A549 (cell line): ENCODE measurements at regions not wholly inside any gene's neighbourhood (a gene's known extent, or its start where the extent isn't known, plus 50 kb on each side); places are given as distances from the start of the nearest gene placed in this dataset.

Experiments
- ATAC-seq, 2 experiments: fragments of 200-7000 bp in 1 of 2; fragments of >200 bp in 1 of 2; cut with Nextera tagmentation in 1 of 2; cut with Tn5 transposase in 1 of 2; 3 replicates each; pipeline versions ENCODE4 v1.8.0 to v1.9.1; 2018 to 2020; ENCODE audit warnings: mild to moderate bottlenecking in 1 of 2, moderate library complexity in 1 of 2
- CTCF ChIA-PET: fragments of 300-600 bp; sonication (Branson Sonifier 250); formaldehyde crosslinking; extraction: SDS; loops from one replicate; lab custom pipeline; 2021; ENCODE audit warnings: antibody characterized with exemption, inconsistent platforms; lab: Yijun Ruan, JAX
- POLR2A ChIA-PET: fragments of 350-600 bp; formaldehyde crosslinking; extraction: SDS; loops from one replicate; lab custom pipeline; 2021; ENCODE audit warnings: antibody characterized with exemption, inconsistent platforms; lab: Yijun Ruan, JAX
- DNase-seq, 2 experiments: peaks; one replicate each; pipeline versions ENCODE4 v3.0.0 to v3.0.0-alpha.2; 2011 to 2016; ENCODE audit warnings: low read depth in 1 of 2, low spot score in 1 of 2
- FAIRE-seq: peaks from 2 replicates; lab custom pipeline; 2011; peaks lifted over from hg19 to GRCh38; lab: Jason Lieb, UNC
- H3K27ac ChIP-seq, 2 experiments: fragments of >200 bp; sonication (Bioruptor Twin); formaldehyde crosslinking; 3 replicates each; pipeline ENCODE4 v1.5.1; 2016 to 2017
- H3K4me1 ChIP-seq: fragments of >200 bp; sonication (Bioruptor Twin); formaldehyde crosslinking; 3 replicates; pipeline ENCODE4 v1.6.1; 2016
- H3K4me2 ChIP-seq: fragments of >200 bp; sonication (Bioruptor Twin); formaldehyde crosslinking; 3 replicates; pipeline ENCODE4 v1.6.1; 2016
- H3K4me3 ChIP-seq: fragments of >200 bp; sonication (Bioruptor Twin); formaldehyde crosslinking; 3 replicates; pipeline ENCODE4 v1.5.1; 2016
- H3K9me3 ChIP-seq: fragments of >200 bp; sonication (Bioruptor Twin); formaldehyde crosslinking; 3 replicates; pipeline ENCODE4 v1.6.1; 2016
- FOSB ChIP-seq: fragments of 250-450 bp; sonication (Bioruptor Pico); IDR thresholded peaks from 2 replicates; pipeline ENCODE4 v1.5.0; 2020; ENCODE audit warnings: mild to moderate bottlenecking, moderate library complexity
- FOSL2 ChIP-seq, 2 experiments: fragments of 450-650 bp in 1 of 2; fragments of >200 bp in 1 of 2; sonication (Bioruptor Twin) in 1 of 2; formaldehyde crosslinking; IDR thresholded peaks; 2 replicates each; pipeline versions ENCODE4 v1.5.0 to v1.6.1; 2016 to 2020; ENCODE audit warnings: mild to moderate bottlenecking in 1 of 2, moderate library complexity in 1 of 2
- FOXS1 ChIP-seq: fragments of 250-450 bp; sonication (Bioruptor Pico); IDR thresholded peaks from 2 replicates; pipeline ENCODE4 v1.5.0; 2020; ENCODE audit warnings: mild to moderate bottlenecking, moderate library complexity
- GATA3 ChIP-seq: IDR thresholded peaks from 2 replicates; pipeline ENCODE4 v1.6.1; 2012; ENCODE audit warnings: borderline replicate concordance
- JUNB ChIP-seq: fragments of >200 bp; sonication (Bioruptor Twin); formaldehyde crosslinking; IDR thresholded peaks from 2 replicates; pipeline ENCODE4 v1.6.1; 2016
- NR3C1 ChIP-seq: fragments of >200 bp; sonication (Bioruptor Twin); formaldehyde crosslinking; IDR thresholded peaks from 3 replicates; pipeline ENCODE4 v1.6.1; 2017
- POLR2AphosphoS2 ChIP-seq: conservative IDR thresholded peaks from 2 replicates; pipeline ENCODE4 v1.6.1; 2012; ENCODE audit warnings: low read length, improper control_type of control experiment, inconsistent platforms
- TP53 ChIP-seq: fragments of 250-450 bp; sonication (Bioruptor Pico); IDR thresholded peaks from 2 replicates; pipeline ENCODE4 v1.5.0; 2021; ENCODE audit warnings: mild to moderate bottlenecking, moderate library complexity
- ZNF302 ChIP-seq: fragments of 250-450 bp; sonication (Bioruptor Pico); IDR thresholded peaks from 2 replicates; pipeline ENCODE4 v1.9.0; 2021; ENCODE audit warnings: inconsistent platforms, mild to moderate bottlenecking, moderate library complexity
- ZSCAN20 ChIP-seq: fragments of 250-450 bp; sonication (Bioruptor Pico); IDR thresholded peaks from 2 replicates; pipeline ENCODE4 v1.8.0; 2022; ENCODE audit warnings: mild to moderate bottlenecking, moderate library complexity
- WGBS: methylation state at CpG from one replicate; pipeline ENCODE4 v1.1.6; 2017; ENCODE audit errors: missing lambda C conversion rate; 5-methylcytosine and 5-hydroxymethylcytosine counted together
- small RNA-seq, 6 experiments: library from RNA; depleted of rRNA; stranded (forward); fragments of <200 nt; gene quantifications; one replicate each; pipeline ENCODE3, GENCODE V24; 2012
- TF ChIP-seq, protein P1 (sequence below): fragments of 150-350 bp; IDR thresholded peaks from 2 replicates; pipeline ENCODE4 v1.6.1; 2014; ENCODE audit warnings: low read depth, mild to moderate bottlenecking, low read length

DNA sequence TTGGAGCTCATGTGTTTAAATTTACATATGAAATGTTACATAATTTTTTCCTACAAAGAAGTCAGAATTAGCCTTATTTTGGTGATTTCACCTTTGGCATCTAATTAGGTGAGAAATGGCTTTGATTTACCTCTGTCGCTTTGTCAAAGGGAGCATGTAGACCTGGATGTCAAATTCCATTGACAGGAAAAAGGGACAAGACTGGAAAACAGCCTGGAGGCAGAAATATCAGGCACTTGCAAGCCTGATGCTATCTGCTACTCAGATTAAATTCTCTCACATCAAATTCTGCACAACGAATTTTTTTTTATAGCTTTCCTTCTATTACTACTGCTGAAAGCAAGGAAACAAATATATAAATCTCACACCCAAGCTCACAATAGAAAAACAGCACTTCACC lies 54.1 kb upstream of the CTNND2 start:
- no peaks in the 10 kb centered on the region for H3K9me3 ChIP-seq

DNA sequence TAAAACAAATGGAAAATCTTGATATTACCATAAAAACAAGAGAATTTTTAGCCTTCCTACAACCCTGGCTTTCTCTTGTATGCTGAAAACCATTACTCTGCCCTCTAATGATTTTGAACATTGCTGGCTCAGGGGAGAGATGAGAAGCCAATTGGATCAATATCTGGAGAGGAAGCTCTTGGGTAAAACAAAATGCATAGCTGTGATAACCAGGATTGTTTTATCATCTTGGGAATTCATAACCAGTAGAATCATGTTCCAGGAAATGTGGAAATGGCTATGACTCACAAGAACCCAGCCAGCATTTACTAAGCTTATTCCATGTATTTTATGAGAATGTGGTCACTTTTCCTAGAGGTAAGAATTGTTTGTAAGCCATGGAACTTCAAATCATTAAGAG lies 51.1 kb upstream of the CTNND2 start:
- no peak for FAIRE-seq
- H3K9me3 ChIP-seq: no peaks in the 10 kb centered on the region
- ChIA-PET POLR2A (no interaction called here), CTCF (interaction anchor here (0.9 kb wide), 1 partner anchor 69 kb away, joined by 3 read pairs; no protein-coding TSS in a partner anchor)
- ATAC-seq: no peak
- no peak overlapping the region for H3K4me3 ChIP-seq
- H3K4me2 ChIP-seq: no peak overlapping the region
- no peak overlapping the region for H3K27ac ChIP-seq
- no peak for DNase-seq
- H3K4me1 ChIP-seq: no peaks in the 10 kb centered on the region
- no peak for TF ChIP-seq NR3C1

More for the DNA sequence above, 54.1 kb upstream of the CTNND2 start:
- Histone ChIP-seq H3K4me3 (no peak overlapping the region), H3K4me2 (no peak overlapping the region), H3K27ac (no peak overlapping the region), H3K4me1 (no peaks in the 10 kb centered on the region)
- CTCF ChIA-PET: no interaction called here
- ATAC-seq (no peak), DNase-seq (no peak), FAIRE-seq (no peak)
- TF ChIP-seq FOSB (CRISPR knock-in tag): no peak
- no peak for TF ChIP-seq GATA3
- TF ChIP-seq TP53 (CRISPR knock-in tag): no peak
- TF ChIP-seq FOSL2 (IDR thresholded peaks at IDR 0.05): no peak
- no peak for TF ChIP-seq FOSL2 (CRISPR knock-in tag; IDR thresholded peaks at IDR 0.05)
- no peak for TF ChIP-seq POLR2AphosphoS2
- TF ChIP-seq ZNF302: no peak
- TF ChIP-seq FOXS1: no peak
- no peak for TF ChIP-seq ZSCAN20 (CRISPR knock-in tag)
- no peak for TF ChIP-seq JUNB
- TF ChIP-seq, protein P1, sequence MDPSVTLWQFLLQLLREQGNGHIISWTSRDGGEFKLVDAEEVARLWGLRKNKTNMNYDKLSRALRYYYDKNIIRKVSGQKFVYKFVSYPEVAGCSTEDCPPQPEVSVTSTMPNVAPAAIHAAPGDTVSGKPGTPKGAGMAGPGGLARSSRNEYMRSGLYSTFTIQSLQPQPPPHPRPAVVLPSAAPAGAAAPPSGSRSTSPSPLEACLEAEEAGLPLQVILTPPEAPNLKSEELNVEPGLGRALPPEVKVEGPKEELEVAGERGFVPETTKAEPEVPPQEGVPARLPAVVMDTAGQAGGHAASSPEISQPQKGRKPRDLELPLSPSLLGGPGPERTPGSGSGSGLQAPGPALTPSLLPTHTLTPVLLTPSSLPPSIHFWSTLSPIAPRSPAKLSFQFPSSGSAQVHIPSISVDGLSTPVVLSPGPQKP: no peak
- POLR2A ChIA-PET: no interaction called here
- 3% methylated on average over 2 of the region's 2 CpGs for WGBS

Small RNA genes lying in the stretch of these regions (small RNA-seq; reads per million reads assigned to genes)
- 0 reads per million in 6 experiments for gene RNU6-679P
